KBM-7 (cell line): ENCODE measurements at regions not wholly inside any gene's neighbourhood (a gene's known extent, or its start where the extent isn't known, plus 50 kb on each side); places are given as distances from the start of the nearest gene placed in this dataset.

ENCODE experiments used
- DNase-seq: peaks from one replicate; pipeline ENCODE4 v3.0.0-alpha.2; 2015
- in situ Hi-C: fragments of 300-500 bp; cut with MboI; formaldehyde crosslinking; loops from 2 replicates; pipeline ENCODE4 v1.14.3; 2020; ENCODE audit warnings: low sequenced_read_pairs, low pct_unique_long_range_greater_than_20kb, mixed read lengths

- DNase-seq: no peak
- in situ Hi-C loops: no loop called here
Observed at GRCh38 chr11:112554586-112554985, 293.9 kb upstream of the PLET1 start.

DNA sequence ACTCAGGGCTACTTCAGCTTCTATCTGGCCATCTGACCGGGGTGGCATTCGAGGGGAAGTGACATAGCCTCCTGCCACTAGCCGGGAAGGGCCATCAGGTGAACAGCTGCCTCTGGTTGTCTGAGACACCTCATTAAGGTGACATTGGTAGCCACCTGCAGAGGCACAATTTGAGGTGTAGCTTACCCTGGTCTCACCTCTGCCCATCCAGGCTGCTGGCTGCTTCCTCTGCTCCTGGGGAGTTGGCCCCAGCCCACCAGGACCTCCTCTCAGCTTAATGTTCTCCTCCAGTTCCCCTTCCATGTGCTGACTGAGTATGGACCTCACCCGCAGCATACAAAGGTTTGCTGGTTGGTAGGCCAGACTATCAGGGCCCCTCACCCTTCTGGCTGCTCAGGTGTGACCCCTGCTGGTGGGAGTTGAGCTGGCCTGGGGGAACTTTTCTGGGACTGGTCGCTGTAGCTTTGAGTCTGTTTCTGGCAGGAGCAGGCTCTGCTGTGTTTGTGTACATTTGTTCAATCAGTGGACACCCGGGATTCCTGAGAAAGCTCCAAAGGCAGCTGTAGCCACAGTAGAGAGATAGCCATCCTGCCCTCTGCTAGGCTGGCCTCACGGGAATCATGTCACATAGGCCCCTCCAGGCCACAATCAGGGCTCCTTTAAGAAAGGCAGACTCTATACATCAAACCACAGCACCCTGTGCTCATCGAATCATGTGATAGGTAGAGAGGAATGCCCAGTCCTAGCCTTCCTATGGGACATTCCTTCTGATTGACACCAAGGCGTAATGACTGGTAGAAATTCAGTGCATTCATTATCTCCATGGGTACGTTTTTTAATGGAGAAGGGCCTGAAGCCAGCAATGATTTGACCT lies 295.1 kb upstream of the PLET1 start:
- in situ Hi-C loops: no loop called here
- DNase-seq: peak; percentile 53

DNA sequence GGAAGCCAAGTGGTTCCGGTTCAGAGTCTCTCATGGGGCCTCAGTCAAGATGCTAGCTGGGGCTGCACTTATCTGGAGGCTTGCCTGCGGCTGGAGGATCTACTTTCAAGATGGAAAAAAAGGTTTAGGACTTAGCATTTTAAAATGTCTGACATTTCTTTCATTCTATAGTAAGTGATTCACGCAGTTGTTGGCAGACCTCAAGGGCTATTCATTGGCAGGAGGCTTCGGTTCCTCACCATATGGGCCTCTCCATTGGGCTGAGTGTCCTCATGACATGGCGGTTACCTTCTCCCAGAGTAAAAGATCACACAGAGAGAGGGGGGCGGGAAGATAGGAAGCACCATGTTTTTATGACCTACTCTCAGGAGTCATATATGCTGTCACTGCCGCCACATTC lies 298.0 kb upstream of the PLET1 start:
- no peak for DNase-seq
- in situ Hi-C loops: no loop called here

GRCh38 chr11:112563808-112564207 lies 303.1 kb upstream of the PLET1 start:
- in situ Hi-C loops: no loop called here
- no peak for DNase-seq

DNA sequence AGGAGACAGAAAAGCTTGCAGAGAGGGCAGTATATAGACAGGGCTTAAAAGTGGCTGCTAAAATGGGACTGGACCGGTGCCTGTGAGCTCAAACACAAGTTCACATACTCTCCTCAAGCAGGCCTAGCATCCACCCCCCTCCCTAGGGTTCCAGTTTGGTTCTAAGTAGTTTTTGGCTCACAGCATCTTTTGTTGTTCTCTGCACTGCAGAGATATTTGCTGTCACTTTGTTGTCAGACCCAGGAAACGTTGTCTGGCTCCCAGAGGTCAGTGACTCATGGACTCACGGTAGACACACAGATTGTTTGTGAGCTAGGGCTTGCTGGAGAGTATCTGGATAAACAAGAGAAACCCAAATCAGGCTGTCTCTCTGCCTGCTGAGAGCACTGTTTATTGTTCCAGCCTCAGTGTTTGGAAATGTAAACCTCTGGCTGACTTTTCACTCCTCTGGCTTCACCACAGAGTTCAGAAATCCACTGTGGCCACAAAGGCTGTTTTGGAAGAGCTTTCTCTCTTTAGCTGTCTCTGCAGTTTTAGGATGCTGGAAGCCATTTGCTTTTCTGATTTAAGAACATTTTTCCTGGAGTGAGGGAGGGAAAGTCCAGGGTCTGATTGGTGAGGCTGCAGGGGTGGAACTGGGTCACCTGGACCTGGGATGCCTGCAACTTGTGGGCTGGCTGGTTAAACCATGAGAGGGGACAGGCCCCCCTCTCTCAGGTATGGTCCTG lies 303.7 kb upstream of the PLET1 start:
- no peak for DNase-seq
- in situ Hi-C loops: no loop called here

DNA sequence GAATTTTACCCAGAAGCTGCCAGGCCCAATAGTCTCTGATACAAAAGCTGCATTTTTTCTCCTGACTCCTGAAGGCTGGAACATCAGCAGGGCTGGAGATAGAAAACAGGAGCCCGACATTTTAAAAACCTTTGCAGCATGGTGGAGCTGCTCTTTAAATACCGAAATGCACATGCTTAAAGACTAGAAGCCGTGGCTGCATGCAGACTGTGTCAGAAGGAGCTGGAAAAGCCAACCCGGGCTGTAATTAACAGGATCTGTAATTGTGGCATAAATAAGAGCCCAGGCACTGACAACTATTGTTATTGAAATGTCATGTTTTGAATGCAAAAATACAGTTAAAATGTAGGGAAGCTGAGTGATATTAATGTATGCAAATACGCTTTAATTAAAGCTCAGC lies 304.9 kb upstream of the PLET1 start:
- no peak for DNase-seq
- in situ Hi-C loops: no loop called here

- no peak for DNase-seq
- in situ Hi-C loops: no loop called here
Observed at GRCh38 chr11:112566124-112566523, 305.5 kb upstream of the PLET1 start.

DNA sequence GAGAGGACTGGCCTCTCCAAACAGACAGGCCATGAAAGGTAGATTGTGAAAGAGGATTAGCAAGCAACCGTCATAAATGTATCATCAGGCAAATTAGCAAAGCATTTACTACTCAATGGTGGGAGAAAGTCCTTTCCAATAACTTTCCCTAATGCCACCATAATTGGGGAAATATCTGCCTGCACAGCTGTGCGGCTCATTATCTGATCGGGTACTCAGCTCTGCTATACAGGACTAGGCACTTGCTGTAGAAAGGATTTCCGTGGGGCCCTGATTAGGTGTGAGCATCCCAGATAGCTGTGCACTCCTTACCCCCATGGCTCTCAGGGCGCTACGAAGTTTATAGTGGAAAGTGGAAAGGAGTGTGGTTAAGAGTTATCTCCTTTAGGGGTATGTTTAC lies 309.7 kb upstream of the PLET1 start:
- in situ Hi-C loops: no loop called here
- no peak for DNase-seq

GRCh38 chr11:112579282-112579681 lies 318.6 kb upstream of the PLET1 start:
- in situ Hi-C loops: no loop called here
- DNase-seq: no peak

GRCh38 chr11:112580864-112581263 lies 320.2 kb upstream of the PLET1 start:
- DNase-seq: no peak
- in situ Hi-C loops: no loop called here

DNA sequence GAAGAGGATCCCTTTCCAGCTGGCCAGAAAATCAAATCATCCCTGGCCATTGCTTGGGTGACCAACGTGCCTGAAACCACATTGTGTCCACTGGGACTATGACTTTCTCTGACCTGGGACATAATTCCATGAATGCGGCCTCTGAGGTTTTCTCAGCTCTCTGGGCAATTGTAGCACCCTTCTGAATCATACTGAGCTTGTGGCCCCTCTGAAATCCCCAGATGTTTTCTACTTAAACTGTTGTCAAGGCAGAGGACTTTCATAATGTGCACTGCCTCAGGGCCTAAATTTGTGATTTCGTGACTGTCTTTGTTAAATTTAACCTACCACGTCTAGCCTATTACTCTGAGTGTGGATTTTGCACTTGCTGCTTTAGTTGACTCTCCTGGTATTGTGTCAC lies 321.1 kb upstream of the PLET1 start:
- no peak for DNase-seq

DNA sequence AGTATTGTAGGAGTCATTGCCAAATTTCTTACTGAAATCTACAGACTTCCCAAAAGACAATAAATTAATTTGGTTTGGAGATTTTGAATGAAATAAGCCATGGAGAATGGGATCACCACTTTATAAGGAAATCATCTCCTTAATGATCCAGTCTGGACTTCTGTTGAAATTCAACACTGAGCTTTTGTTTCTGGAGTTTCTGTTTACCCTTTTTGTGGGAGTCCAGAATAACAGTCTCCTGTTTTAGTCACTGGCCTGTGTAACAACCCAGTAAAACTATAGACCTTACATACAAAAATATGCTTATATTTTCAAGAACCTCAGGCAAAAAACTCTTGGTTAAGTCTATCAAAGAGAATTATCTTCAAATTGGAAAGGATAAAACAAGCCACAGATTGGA lies 321.7 kb upstream of the PLET1 start:
- DNase-seq: no peak
- in situ Hi-C loops: no loop called here

More for the DNA sequence above, 321.1 kb upstream of the PLET1 start:
- in situ Hi-C loops: no loop called here

GRCh38 chr11:112583261-112583893 lies 322.7 kb upstream of the PLET1 start:
- DNase-seq: no peak
- in situ Hi-C loops: no loop called here

DNA sequence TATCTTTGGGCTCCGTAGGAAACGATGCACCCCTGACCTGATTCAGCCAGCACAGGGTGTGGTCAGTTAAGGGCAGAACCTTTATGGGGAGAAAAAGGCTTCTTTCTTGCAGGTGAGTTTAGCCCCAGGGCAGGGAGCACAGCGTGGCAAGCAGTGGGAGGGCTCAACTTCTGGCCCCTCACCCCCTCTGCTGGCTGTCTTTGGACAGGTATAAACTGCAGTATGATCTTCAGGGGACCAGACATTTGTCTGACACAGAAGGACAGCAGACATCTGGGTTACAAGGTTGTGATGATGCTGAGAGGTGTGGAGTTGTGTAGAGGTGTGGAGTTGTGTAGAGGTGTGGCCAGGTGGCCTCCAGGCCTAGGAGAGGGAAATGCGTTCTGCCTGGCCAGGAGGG lies 324.0 kb upstream of the PLET1 start:
- in situ Hi-C loops: no loop called here
- DNase-seq: no peak

- DNase-seq: no peak
- in situ Hi-C loops: no loop called here
Observed at GRCh38 chr11:112587664-112588063, 327.0 kb upstream of the PLET1 start.

DNA sequence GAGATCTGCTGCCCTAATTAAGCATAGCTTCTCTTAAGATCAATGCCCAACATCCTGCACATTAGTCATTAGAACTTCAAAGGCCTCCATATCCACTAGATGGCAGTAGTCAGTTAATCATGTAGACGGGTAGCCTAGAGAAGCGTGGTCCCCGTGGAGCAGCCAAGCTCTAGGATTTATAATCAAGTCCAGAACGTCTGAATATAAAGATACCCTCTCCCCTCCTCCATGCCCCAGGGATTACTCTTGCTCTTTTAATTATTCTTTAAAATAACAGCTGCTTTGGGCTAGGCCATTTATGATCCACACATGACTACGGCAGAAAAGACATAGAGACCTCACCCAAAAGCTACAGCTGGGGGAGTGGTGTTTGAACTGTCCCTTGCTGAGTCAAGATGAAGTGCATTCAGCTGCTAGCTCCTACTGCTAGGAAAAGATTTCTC lies 327.6 kb upstream of the PLET1 start:
- DNase-seq: peak; percentile 58
- in situ Hi-C loops: no loop called here

DNA sequence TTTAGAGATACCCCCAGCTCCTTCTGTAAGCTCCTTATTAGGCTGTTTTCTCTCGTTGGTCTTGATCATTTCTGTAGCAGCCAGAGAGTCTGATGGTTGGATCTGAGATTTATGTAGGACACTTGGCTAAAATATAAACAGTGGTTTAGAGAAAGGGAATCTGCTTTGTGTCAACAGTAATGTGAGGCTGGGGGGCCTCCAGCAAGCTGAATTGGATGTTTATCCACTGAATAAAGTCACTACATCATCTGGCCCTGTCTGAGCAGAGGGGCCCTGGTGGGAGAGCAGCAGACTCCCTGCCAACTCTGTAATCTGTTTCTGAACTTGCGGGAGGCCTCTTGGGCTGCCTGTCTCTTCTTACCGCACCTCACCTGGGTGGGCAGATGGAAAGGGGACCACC lies 328.5 kb upstream of the PLET1 start:
- in situ Hi-C loops: no loop called here
- DNase-seq: no peak

DNA sequence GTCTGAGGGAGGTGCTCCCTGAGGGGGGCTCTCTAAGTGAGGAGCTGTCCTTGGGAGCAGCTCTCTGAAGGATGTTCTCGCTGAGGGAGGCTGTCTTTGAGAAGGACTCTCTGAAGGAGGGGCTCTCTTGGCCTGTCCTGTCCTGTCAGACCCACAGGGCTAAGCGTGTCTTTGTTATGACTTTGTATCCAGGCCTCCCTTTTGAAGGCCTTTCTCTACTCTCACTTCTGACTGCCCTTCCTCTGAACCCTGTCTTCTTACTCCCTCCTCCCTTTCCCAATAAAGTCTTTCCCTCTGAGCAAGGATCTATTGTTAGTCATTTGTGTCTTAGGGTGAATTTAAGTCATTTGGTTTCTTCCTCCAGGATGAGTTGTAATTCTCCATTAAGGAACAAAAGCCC lies 330.1 kb upstream of the PLET1 start:
- in situ Hi-C loops: no loop called here
- DNase-seq: no peak

DNA sequence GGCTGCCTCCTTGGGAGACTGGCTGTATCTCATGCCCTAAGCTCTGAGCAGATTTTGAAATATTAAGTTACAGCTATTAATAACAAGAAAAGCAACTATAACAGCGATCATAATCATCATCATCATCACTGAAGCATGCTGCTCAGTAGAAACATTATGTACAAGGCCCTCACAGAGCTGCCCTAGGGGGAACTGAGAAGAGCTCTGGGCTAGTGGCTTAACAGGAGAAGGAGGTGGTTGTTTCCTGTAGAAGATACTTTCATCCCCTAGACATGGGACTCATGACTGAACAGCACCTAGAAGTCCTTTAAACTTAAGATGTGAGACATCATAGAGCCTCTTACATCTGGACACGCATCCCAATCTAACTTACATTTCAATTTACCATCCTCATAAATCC lies 332.8 kb upstream of the PLET1 start:
- in situ Hi-C loops: no loop called here
- no peak for DNase-seq

DNA sequence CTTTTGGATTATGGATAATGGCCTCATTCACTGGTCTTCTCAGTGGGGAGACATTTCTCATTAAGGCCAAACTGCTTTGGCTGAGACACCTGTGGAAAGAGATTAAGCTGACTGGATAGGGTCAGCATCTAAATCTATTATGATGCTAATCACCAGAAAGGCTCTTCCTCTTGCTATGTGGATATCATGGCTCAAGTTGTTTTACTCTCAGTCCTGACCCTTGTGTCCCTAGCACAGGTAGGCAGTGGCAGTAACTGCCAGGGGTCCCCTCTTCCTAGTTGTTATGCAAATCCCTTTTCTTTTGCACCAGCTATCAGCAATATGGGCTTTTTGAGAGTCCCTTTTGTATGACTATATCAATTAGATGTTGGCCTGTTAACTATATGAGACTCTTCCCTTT lies 335.7 kb upstream of the PLET1 start:
- no peak for DNase-seq
- in situ Hi-C loops: no loop called here
